ENCODE measurements at regions not wholly inside any gene's neighbourhood (a gene's known extent, or its start where the extent isn't known, plus 50 kb on each side); places are given as distances from the start of the nearest gene placed in this dataset.

DNA sequence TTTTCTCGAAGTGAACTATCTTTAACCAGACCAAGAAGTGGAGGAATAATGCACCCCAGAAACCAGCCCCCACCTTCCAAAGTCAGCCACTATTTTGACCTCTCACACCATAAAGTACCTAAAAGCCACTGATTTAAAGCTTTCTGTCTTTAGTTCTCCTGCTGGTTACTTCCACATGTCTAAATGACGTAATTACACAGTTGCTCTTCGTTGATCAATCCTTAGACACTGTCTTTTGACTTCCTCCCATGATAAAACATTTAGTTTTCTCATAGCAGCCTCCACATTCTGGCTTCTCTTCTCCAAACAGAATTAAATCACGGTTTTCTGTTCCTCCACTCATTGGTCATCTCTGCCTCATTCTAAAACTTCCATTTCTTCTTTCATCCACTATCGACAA lies 294.4 kb upstream of the N4BP1 start:
- Histone ChIP-seq H3K36me3 (no peaks in the 10 kb centered on the region), H3K4me3 (no peak overlapping the region), H3K9me3 (replicated peaks) (no peaks in the 10 kb centered on the region), H3K4me1 (no peaks in the 10 kb centered on the region), H3K27me3 (ENCODE audit: low read depth) (peaks cover 85% of the 10 kb centered on the region), H3K27ac (replicated peaks) (no peak overlapping the region)
- TF ChIP-seq, protein P1, sequence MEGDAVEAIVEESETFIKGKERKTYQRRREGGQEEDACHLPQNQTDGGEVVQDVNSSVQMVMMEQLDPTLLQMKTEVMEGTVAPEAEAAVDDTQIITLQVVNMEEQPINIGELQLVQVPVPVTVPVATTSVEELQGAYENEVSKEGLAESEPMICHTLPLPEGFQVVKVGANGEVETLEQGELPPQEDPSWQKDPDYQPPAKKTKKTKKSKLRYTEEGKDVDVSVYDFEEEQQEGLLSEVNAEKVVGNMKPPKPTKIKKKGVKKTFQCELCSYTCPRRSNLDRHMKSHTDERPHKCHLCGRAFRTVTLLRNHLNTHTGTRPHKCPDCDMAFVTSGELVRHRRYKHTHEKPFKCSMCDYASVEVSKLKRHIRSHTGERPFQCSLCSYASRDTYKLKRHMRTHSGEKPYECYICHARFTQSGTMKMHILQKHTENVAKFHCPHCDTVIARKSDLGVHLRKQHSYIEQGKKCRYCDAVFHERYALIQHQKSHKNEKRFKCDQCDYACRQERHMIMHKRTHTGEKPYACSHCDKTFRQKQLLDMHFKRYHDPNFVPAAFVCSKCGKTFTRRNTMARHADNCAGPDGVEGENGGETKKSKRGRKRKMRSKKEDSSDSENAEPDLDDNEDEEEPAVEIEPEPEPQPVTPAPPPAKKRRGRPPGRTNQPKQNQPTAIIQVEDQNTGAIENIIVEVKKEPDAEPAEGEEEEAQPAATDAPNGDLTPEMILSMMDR (IDR thresholded peaks at IDR 0.05; ENCODE audit: borderline replicate concordance): no peak
- intact Hi-C loops (cut with micrococcal nuclease): no loop called here
- no peak for DNase-seq

DNA sequence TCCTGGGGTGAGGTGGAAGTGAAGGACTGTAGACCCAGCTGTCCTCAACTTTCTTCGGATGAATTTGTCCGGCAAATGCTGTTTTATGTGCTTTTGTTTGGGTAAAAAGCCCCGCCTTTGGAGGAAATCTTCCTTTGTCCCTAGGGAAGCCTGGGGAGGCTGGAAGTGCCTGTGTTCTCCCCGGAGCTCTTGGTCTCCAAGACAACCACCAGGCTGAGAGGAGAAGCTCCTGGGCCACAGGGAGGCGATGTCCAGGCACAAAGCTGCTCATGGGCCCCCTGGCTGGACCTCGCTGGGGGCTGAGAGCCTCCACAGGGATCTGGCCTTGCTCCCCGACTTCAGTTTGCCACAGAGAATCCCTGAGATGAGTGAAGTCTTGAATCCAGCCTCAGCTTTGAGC lies 293.1 kb upstream of the N4BP1 start:
- Histone ChIP-seq H3K9me3 (replicated peaks) (no peaks in the 10 kb centered on the region), H3K27ac (replicated peaks) (no peak overlapping the region), H3K27me3 (ENCODE audit: low read depth) (peaks cover 83% of the 10 kb centered on the region), H3K36me3 (no peaks in the 10 kb centered on the region), H3K4me3 (no peak overlapping the region), H3K4me1 (no peaks in the 10 kb centered on the region)
- TF ChIP-seq, protein P1 (IDR thresholded peaks at IDR 0.05; ENCODE audit: borderline replicate concordance): no peak
- intact Hi-C loops (cut with micrococcal nuclease): no loop called here
- no peak for DNase-seq

DNA sequence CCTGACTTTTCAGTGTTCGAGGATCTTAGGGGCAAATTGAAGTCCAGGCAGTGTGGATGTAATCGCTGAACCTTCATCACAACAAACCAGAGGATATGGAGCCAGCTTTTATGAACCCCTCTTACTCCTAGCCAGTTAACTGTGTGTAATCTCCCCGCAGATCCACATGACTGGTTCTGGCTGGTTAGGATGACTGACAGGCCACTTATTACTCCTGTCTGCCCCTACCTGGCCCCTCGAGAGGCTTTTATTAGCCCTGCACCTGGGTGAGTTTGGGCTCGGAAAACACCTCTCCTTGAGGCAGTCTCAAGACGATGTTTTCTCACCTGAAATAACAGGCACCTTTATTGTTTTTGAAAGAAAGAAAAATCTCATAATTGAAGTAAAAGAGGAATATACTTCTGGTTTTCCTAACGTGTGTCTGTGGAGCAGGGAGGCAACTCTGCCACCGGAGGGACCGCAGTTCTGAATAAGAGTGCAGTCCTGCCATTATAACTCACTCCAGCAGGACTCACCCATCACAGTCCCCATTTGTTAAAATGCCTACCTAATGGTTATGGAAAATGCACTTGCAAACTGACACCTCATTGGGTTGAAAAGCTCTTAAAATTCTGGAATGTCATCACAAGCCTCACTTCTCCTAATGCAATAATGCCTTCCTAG lies 291.9 kb upstream of the N4BP1 start:
- peaks cover 80% of the 10 kb centered on the region for H3K27me3 ChIP-seq (ENCODE audit: low read depth)
- intact Hi-C loops (cut with micrococcal nuclease): no loop called here

DNA sequence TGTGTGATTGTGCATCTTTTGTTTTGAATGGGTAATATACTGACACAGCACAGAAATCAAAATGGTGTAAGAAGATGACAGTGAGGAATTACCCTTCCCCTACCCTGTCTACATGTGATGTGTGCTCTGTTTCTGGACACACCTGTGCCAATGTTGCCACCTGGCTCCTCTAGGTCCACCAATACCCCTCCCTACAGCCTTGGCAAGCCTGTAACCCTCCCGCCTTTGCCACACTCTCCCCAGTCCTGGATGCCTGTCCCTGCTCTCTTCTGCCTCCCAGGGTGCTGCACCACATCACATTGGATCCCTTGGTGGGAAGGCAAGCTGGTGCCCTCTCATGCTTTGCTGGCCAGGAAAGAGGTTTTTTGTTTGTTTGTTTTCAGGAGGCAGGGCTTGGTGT lies 289.5 kb upstream of the N4BP1 start:
- no peak overlapping the region for H3K4me3 ChIP-seq
- H3K27me3 ChIP-seq (ENCODE audit: low read depth): peaks cover 78% of the 10 kb centered on the region
- TF ChIP-seq, protein P1 (IDR thresholded peaks at IDR 0.05; ENCODE audit: borderline replicate concordance): no peak
- H3K4me1 ChIP-seq: no peaks in the 10 kb centered on the region
- H3K27ac ChIP-seq (replicated peaks): no peak overlapping the region
- DNase-seq: no peak
- H3K36me3 ChIP-seq: no peaks in the 10 kb centered on the region
- intact Hi-C loops (cut with micrococcal nuclease): no loop called here
- no peaks in the 10 kb centered on the region for H3K9me3 ChIP-seq (replicated peaks)

More for the DNA sequence above, 291.9 kb upstream of the N4BP1 start:
- no peak overlapping the region for H3K27ac ChIP-seq (replicated peaks)
- TF ChIP-seq, protein P1 (IDR thresholded peaks at IDR 0.05; ENCODE audit: borderline replicate concordance): no peak
- no peaks in the 10 kb centered on the region for H3K36me3 ChIP-seq
- no peak for DNase-seq
- no peaks in the 10 kb centered on the region for H3K4me1 ChIP-seq
- H3K4me3 ChIP-seq: no peak overlapping the region
- H3K9me3 ChIP-seq (replicated peaks): no peaks in the 10 kb centered on the region

DNA sequence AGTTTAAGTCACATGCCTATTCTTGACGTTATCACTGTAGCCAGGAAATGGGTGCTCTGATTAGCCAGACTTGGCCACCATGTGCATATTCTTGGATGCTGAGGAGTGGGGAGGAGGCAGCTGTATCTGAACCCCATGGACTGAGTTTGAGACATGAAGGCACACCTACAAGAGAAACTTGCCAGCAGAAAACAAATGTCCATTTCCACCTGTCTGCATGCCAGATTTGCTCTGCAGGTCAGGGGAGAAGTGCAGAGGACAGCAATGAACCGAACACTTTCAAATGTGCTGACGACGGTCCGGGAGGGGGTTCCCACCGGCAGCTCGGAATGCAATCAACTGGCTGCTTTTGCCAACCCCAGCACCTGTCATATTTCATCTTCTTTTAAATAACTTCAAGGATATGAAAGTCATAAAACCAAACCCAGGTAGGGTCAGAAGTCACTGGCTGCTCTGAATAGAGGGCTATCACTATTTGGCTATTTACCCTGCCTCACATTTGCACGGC lies 287.8 kb upstream of the N4BP1 start:
- no peak for DNase-seq
- Histone ChIP-seq H3K27ac (replicated peaks) (no peak overlapping the region), H3K4me1 (no peaks in the 10 kb centered on the region), H3K27me3 (ENCODE audit: low read depth) (peaks cover 80% of the 10 kb centered on the region), H3K9me3 (replicated peaks) (no peaks in the 10 kb centered on the region), H3K4me3 (no peak overlapping the region), H3K36me3 (no peaks in the 10 kb centered on the region)
- intact Hi-C loops (cut with micrococcal nuclease): no loop called here
- TF ChIP-seq, protein P1 (IDR thresholded peaks at IDR 0.05; ENCODE audit: borderline replicate concordance): no peak

All from left ventricle myocardium inferior (tissue), 1 donor.